Activated CD4-positive, alpha-beta T cell treated with anti-CD3 and anti-CD28 coated beads for 4 hours (primary cell): ENCODE measurements at regions not wholly inside any gene's neighbourhood (a gene's known extent, or its start where the extent isn't known, plus 50 kb on each side); places are given as distances from the start of the nearest gene placed in this dataset.
A peak's percentile ranks its signal among the peaks of the same experiment; 100 is the strongest.

ENCODE experiments used
- DNase-seq, 2 donors: peaks; one replicate each; pipeline ENCODE4 v3.0.0-alpha.2; 2020

DNA sequence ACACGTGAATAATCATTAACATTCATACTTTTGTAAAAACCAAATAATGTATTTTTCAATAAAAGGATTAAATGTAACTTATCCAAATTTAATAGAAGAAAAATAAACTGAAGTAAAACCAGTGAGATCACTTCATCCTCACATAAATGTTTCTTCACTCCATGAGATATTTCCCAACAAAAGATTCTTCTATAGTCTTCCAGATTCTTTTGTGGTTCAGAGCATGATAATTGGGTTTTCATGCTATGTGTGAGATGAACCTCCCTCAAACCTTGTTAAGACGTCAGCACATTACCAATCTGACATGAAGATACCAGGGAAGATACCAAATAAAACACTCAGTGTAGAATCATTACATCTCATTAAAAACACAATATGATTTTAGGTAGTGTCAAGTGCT, 62.9 kb upstream of the OXGR1 start:
- DNase-seq: no peak

DNA sequence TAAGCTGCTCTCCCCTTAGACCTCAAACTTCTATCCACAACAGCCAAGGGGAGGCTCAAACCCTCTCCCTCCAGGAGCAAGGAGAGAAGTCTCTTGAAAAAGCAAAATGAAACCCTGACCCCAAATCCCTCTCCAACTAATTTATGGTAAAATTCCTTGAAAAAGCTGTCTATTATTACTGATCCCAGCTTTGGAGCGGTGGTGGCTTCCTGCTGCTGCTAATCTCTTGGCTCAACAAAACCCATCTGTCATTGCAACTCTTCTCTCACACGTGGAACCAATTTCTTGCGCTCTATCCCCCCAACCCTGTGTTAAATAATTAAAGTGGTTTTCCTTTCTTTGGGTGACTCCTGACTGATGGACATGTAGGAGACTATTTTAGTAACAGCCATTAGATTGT, 64.1 kb upstream of the OXGR1 start:
- no peak for DNase-seq

DNA sequence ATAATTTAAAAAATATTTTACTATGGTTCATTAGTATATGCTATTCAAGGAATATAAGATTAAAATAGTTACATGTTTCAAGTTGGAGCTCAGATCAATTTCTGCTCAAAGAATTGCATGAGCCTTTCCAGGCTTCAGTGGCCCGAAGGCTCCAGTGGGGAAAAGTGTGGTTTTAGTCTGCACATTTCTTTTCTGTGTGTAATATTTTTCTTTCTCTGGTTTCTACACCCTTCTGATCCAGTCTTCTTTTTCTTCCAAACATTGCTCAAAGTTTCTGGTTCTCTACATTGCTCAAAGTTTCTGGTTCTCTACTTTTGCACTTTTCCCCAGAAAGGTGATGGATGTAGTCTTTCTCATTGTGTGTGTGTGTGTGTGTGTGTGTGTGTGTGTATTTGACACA, 64.7 kb upstream of the OXGR1 start:
- no peak for DNase-seq

DNA sequence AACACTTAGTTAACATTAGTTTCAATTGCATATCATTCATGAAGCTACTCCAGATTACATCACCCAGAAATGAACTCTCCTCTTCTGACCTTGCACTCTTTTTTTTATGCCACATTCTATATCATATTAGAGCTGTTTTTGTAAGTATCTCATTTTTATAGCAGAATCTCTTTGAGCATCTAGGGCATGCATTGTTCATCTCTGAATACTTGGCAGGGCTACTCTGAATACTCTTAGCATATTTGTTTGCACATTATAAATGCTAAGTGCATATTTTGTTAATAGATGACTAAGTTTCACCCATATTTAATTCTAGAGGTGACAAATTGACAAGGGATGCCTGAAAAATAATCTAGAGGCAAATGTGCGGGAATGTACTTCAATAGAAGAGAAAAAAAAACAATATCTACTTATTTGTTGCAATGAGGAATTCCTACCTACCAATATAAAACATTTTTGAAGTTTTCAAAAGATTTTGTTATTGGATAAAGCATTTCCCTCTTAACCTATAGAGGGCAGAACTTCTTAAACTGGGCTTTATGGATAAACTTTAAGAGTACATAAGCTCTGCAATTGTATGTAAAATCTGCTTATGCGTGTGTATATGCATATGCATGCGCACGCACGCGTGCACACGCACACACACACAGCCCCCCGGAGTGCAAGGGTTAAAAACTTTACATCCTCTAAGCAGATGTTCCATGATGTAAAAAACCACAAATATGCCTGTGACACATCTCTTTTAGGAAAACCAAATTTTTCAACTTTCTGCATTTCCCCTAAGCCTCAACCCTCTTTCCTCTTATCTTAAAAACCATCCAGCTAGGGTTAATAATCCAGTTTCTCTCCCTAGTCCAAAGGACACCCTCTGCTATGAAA, 73.0 kb upstream of the OXGR1 start:
- no peak for DNase-seq

DNA sequence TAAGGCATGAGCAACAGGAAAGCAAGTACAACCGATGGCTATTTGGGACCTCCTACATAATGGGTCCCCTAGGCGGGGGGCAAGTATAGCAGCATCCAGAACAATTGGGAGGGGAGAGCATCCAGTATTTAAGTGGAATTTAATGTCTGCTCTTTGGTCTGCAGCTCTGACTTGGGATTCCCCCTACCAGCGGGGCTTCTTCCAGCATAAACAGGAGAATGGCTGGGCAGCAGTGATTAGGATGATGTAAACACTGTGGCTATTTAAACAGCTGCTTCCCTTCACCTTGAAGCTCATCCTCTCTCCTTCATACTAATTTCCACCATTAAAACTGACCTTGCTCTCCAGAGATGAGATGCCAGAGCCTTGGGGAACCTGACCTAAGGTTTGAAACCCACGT, 73.9 kb upstream of the OXGR1 start:
- DNase-seq: no peak

DNA sequence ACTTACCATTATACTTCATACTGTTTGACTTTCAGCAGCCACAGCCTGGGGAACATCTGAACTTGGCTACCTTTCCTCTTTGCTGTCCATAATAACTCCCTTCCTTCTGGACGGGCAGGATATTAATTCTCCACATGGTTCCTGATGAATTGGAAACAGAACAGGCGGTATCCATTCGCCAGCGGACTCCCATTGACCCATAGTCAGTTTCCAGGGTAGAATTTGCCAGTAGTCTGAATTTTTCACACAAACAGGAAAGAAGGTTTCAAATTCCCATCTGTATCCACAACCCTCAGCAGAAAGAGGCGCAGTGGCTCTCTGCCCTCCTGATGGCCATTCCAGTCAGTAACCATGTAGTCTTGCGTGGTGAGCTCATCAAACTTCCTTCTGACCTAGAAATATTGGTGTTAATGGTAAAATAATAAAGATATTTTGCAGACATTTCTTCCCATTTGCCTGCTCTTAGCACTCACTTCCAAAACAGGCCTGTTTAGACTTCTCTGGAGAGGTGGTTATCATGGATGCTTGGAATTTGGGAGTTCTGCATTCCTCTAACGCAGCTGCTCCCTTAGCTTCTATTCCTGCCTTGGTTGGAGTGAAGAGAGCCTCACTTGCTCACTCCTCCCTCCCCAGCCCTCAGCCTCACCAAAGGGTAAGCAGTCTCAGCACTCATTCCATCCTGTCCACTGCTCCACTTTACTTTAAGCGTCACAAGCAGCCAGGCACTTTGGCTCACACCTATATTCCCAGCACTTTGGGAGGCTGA, 75.0 kb upstream of the OXGR1 start:
- DNase-seq: no peak

DNA sequence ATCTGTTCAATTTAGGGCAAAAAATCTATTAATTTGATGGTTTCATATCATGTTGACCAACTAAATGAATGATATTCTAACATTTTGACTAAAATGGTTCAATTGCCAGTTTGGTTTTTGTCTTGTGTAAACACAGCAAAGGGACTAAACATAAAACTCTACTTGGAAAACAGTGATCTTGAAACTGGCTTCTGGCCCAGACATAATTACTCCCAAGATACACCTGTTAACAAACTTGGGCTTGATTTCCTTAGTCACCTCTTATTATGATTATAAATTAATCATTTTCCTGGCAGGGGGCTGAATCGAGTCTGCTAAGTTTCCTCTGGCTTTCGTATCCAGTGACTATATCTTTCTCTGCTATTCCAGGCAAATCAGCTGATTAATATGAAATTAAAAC, 78.0 kb upstream of the OXGR1 start:
- DNase-seq: no peak

DNA sequence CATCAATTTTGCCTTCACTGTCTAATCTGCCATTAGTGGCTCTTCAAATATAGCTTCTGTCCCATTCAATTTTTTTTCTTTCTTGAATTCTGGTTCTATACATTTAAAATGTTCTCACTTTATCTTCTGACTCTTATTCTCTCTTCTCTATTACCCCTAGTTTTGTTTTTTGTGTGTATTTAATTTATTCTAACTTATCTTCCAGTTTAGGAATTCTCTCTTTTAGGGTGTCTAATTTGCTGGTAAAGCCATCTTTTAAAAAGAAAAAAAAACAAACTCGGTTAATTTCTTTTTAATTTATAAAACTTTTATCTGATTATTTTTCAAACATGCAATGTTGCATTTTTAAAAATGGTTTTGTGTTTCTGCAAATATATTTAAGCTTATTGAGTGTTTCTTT, 80.3 kb upstream of the OXGR1 start:
- DNase-seq: no peak

DNA sequence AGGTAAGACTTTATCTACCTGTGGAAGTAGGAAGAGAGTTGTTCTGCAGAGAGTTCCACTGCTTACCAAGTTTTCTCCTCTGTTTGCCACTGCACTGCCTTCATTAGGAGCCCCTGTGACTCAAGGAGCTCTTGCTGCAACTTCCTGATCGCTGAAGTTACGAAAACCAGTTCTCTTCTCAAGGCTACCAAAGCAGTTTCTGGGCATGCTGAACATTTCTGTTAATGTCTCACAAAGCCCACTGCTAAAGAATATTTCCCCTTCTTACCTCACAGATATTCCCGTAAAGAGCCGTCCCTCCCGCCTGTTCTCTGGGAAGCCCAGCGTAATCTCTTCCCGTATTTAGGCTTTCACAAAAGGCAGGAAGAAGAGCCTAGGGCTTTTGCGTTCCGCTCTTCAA, 82.6 kb upstream of the OXGR1 start:
- DNase-seq: no peak

DNA sequence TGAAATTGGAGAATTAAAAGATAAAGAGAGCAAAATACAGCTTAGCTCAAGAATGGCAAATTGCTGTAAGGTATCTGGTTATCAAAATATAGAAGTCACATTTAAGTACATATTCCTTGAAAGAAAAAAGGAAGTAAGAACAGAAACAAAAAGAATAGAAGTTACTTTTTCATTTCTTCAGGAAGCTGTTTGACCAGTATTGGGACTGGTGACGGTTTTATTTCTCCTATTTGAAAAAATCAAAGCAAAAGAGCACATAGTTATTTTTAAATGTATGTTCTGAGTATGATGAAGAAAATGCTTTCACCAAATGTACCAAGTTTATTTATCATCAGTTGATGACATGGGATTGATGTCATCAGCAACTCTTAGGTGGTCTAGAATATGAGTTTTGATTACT, 83.1 kb upstream of the OXGR1 start:
- DNase-seq: no peak

DNA sequence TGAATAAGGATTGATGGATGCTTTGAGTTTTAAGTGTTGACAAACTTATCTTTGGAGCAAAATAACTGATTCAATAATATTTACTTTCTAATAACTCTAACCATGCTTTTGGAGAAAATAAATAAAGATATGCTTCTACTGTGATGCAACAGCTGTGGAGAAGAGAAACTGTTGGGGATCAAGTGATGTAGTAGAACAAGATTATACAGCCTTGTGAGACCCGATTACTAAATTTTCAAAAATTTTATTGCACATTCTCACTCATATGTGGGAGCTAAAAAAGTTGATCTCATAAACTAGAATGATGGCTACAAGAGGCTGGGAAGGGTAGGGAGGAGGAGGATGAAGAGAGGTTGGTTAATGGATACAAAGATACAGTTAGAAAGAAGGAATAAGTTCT, 85.5 kb upstream of the OXGR1 start:
- DNase-seq: no peak

DNA sequence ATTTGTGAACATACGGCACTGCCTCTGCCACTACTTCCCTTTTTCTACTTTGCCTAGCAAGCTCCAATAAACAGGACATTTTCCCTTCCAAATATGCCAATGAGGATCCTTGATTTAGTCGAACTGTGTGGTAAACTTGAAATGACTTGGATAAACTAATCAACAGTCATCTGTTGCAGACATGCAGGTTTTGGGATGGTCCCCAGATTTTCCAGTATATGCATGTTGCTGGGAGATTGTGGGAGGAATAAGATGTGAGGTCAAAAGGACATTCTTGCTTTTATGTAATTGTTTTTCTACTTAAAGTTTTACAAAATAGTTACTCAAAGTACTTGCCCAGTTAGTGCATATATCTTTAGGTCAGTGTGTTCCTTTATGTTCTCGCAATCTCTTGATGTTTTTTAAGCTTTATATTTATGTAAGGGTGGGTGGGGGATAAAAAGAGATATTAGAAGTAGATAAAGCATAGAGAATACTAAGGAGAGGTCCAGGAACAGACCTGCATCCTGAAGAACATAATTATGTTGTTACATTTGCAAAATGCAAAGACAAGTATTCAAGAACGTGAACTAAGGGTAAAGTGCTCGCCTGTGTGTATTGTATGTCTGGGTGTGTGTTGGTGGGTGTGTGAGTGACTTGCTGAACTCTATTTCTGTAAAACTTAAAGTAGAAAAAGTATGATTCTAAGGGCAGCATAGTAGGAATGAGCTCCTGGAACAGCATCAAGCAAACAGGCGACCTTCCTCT, 88.4 kb upstream of the OXGR1 start:
- no peak for DNase-seq

DNA sequence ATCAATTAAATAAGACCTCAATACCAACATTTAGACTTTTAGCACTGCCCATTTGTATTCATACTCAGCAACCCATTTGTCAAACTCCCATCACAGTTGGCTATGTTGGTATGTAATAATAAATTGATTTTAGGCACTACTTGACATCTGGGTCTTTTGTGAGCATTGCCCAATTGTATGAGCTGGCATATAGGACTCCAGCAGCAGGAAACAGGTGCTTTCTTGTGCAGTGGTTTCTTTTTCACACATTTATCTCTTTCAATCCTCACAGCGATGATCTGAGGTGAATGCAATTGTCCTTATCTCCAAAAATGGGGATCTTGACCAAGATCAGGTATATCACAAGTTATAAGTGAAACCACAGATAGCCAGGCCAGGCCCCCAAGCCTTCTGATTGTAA, 96.9 kb upstream of the OXGR1 start:
- DNase-seq: no peak

DNA sequence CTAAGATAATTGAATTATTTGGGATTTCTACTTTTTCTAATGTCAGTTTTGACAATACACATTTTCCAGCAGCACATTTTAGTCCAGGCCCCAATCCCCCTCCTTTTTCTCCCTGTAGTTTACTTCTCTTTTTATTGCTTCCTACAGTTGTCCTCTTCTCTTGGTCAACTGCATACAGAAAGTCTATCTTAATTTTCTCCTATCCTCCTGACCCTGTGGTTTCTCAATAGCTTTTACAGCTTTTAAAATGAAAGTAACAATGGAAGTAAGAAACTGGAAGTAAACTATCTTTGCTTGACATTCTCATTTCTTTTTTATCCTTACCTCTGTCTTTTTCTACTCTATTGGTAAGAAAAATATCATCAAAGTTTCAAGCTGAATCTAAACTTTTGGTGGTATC, 106.5 kb upstream of the OXGR1 start:
- no peak for DNase-seq

DNA sequence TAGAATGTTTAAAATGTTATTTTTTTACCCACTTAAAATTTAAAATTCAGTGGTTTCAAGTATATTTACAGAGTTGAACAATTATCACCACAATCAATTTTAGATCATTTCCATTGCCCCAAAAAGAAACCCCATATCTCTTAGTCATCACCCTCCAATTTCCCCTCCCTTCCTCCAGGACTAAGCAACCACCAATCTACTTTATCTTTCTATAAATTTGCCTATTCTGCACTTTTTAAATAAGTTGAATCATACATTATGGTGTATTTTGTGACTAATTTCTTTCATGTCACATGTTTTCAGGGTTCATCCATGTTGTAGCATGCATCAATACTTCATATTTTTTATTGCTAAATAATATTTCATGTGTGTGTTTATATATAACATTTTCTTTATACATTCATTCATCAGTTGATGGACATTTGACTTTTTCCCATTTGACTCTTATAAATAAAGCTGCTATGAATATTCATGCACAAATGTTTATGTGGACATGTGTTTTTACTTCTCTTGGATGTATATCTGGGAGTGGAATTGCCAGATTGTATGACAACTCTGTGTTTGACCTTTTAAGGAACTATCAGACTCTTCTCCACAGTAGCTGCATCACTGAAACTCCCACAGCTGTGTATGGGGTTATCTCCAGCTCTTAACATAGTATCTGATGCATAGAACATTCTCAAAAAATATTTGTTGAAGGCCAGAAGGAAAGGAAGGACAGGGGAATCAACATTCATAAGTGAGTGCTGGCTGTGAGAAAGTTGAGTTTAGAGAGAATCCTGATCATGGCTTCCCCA, 107.8 kb upstream of the OXGR1 start:
- DNase-seq: no peak

DNA sequence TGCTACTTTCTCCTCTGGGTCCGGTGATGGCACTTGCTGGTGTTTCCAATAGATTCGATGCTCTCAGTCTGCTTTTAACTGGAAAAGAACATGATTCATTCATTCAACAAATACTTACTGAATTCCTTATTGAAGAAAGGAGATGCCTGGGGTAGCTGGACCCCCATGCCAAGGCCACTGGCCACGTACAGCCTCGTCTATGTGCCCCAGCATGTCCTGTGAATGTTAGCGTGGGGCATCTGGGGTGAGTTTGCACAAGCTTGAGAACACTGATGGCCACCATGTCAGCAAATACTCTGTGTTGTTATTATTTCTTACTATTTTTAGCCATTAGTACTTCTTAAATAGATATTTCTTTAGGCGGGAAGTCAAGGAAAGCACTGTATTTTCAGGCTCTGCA, 112.0 kb upstream of the OXGR1 start:
- no peak for DNase-seq

DNA sequence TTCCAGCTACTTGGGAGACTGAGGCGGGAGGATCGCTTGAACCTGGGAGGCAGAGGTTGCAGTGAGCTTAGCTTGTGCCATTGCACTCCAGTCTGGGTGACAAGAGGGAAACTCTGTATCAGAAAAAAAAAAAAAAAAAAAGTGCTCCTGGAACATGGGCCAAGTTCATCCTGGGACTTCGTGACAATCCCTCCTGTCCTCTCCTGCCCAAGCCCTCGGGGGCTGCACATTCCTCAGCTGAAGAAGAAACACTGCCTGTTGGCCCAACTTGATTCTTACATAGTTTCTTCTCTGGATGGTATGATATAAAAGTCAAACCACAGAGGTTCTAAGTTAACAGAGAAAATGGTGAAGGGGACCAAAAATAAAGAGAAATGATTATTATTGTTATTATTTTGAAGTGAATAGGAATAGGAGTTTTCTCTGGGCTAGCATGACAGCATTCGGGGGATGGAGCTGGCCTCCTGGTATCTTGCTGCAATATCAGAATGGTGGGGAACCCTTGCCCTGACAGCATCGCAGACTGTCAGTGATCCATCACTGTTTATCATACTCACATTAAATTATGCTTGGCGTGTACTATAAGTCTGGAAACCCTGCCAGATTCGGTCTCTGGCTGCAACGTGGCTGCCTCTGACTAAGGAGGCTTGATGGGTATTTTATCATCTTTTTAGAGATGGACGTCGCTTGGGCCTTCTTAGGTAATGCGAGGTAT, 113.7 kb upstream of the OXGR1 start:
- DNase-seq: no peak

DNA sequence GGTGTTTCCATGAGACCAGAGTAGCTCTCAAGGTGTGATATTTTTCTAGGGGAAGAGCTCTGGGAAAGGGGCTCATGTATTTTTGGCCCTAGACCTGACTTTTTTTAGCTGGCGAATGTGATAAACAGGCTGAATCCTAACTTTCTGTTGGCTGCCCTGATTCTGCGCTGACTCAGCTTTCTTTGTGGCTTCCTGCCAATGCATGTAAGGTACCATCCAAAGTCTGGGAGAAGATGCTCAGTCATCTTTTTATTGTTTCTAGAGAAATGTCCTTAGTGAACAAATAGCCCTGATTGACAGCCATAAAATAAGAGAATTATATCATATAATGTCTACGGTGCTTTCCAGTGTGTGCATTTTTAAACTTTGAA, 113.6 kb upstream of the MBNL2 start:
- DNase-seq: no peak

DNA sequence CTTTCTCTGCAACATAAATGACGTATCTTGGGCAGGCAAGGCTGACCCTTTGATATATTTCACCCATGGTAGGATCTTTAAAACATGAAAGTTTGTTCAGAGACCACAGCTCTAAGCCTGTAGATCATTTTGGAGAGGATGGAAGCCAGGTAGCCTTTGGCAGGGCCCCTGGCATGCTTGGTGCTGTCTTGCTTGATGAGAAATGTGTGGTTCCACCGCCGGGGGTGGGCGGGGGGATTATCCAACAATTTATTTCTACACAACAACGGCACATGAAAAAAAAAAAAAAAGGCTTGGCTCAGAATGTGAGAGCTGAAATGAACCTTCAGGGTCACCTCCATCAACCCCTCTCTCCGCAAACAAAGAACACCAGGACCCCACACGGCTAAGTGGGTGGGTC, 112.9 kb upstream of the MBNL2 start:
- no peak for DNase-seq

DNA sequence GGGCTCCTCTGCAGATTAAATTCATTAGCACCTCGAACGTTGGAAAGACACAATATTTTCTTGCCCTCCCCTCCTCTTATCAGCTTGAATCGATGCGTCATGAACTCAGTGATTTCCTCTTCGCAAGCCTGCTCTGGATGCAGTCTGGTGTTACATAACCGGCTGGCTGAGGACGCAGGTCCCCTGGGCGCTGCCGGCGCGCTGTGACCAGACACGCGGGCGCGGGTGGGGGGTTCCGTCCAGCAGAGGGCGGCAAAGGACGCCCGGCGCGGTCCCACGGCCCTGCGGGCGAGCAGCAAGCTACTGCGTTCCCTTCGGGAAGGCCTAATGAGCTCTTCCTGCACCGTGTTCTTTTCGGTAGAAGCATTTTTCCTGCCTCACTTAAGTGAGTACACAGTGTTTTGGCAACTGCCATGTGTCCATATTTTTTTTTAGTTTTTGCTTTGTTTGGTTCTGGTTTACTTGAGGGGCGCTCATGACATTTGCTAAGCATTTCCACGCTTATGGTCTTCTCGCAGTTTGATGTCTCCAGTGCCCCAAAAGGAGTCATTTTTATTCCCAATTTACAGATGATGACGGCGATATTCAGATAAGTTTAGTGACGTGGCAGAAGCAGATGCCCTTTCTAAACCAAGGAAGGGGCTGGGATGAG, 112.2 kb upstream of the MBNL2 start:
- DNase-seq: peak; percentile 72 to 78

DNA sequence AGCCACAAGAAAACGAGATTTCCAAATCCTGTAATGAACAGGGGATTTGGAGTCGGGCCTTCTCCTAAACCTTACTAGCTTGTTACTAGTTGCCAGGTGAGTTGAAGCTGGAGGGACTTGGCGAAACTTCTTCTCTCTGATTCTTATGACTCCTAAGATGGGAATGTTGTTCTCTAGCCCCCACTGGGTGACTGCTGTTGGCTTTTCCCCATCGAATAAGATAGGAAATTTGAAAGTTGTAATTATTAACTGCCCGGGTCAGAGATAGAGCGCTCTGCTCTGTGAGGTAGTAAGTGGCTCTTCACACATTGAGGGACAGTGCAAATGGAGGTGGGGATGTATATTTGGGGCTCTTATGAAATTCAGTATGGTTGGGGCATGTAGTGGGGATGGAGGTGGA, 111.2 kb upstream of the MBNL2 start:
- no peak for DNase-seq

DNA sequence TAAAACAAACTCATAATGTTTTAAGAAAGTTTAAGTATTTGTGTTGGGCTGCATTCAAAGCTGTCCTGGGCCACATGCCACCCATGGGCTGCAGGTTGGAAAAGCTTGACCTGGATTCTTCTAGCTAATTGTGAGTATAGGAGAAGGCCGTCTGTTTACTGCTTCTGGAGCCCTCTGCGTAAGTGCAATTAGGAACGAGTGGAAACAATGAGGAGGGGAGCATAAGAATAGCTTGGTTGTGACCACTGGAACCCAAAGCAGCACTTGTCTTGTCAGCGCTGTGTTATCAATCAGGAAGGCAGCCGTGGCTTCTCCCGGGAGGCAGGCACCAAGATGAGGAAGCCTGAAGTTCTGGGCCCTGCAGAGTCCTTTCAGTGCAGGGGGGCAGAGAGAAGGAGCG, 110.4 kb upstream of the MBNL2 start:
- DNase-seq: no peak
